Mesenchymal stem cell (in vitro differentiated cells and primary cell): ENCODE measurements at regions not wholly inside any gene's neighbourhood (a gene's known extent, or its start where the extent isn't known, plus 50 kb on each side); places are given as distances from the start of the nearest gene placed in this dataset.

Experiments used
- DNase-seq: peaks from one replicate; pipeline ENCODE4 v3.0.0-alpha.2; 2013
- H2AFZ ChIP-seq: one replicate; pipeline ENCODE4 v1.6.1; 2013; ENCODE audit warnings: low read depth, mild to moderate bottlenecking, control low read depth, inconsistent platforms, low read length, moderate library complexity
- H2AK5ac ChIP-seq: 2 replicates; pipeline ENCODE4 v1.6.1; 2013; ENCODE audit warnings: low read length, moderate library complexity, mild to moderate bottlenecking, inconsistent platforms; ENCODE audit not compliant: severe bottlenecking
- H2BK120ac ChIP-seq: one replicate; pipeline ENCODE4 v1.6.1; 2013; ENCODE audit warnings: low read depth, mild to moderate bottlenecking, inconsistent platforms, low read length, moderate library complexity
- H2BK12ac ChIP-seq, 2 experiments: one replicate each; pipeline ENCODE4 v1.6.1; 2013; ENCODE audit warnings: inconsistent platforms in 2 of 2, low read length in 2 of 2, mild to moderate bottlenecking in 2 of 2, moderate library complexity in 2 of 2, control low read depth in 1 of 2
- H2BK15ac ChIP-seq: one replicate; pipeline ENCODE4 v1.6.1; 2013; ENCODE audit warnings: mild to moderate bottlenecking, low read depth, inconsistent platforms; ENCODE audit not compliant: poor library complexity, severe bottlenecking
- H2BK5ac ChIP-seq: 2 replicates; pipeline ENCODE4 v1.6.1; 2013; ENCODE audit warnings: low read depth, mild to moderate bottlenecking, low read length, control low read depth, inconsistent platforms; ENCODE audit not compliant: poor library complexity, severe bottlenecking
- H3K14ac ChIP-seq, 2 experiments: one replicate each; pipeline ENCODE4 v1.6.1; 2013; ENCODE audit warnings: inconsistent platforms in 2 of 2, low read length in 2 of 2, control low read depth in 1 of 2, mild to moderate bottlenecking in 1 of 2, moderate library complexity in 1 of 2
- H3K18ac ChIP-seq, 2 experiments: one replicate each; pipeline ENCODE4 v1.6.1; 2013; ENCODE audit warnings: inconsistent platforms in 2 of 2, low read length in 2 of 2, control low read depth in 1 of 2, low read depth in 1 of 2, mild to moderate bottlenecking in 1 of 2
- H3K23ac ChIP-seq, 2 experiments: one replicate each; pipeline ENCODE4 v1.6.1; 2013; ENCODE audit warnings: inconsistent platforms in 2 of 2, low read length in 2 of 2, mild to moderate bottlenecking in 2 of 2, moderate library complexity in 2 of 2, control low read depth in 1 of 2
- H3K27ac ChIP-seq: 2 replicates; pipeline ENCODE4 v1.5.1; 2013; ENCODE audit warnings: mild to moderate bottlenecking, moderate library complexity, low read length, control low read depth, inconsistent platforms; ENCODE audit not compliant: poor library complexity, severe bottlenecking
- H3K27me3 ChIP-seq, 2 experiments: 2 replicates each; pipeline versions ENCODE4 v1.6.1 to v1.7.0; 2013; ENCODE audit warnings: low read length in 2 of 2, mild to moderate bottlenecking in 2 of 2, moderate library complexity in 2 of 2, control low read depth in 1 of 2, inconsistent platforms in 1 of 2; ENCODE audit not compliant: control insufficient read depth in 1 of 2, insufficient read depth in 1 of 2
- H3K36me3 ChIP-seq, 2 experiments: 2 replicates each; pipeline versions ENCODE4 v1.6.1 to v1.7.0; 2013; ENCODE audit warnings: low read length in 2 of 2, control low read depth in 1 of 2, inconsistent platforms in 1 of 2, low read depth in 1 of 2, mild to moderate bottlenecking in 1 of 2; ENCODE audit not compliant: insufficient read depth in 2 of 2, control insufficient read depth in 1 of 2
- H3K4ac ChIP-seq, 2 experiments: one replicate each; pipeline ENCODE4 v1.6.1; 2013; ENCODE audit warnings: inconsistent platforms in 2 of 2, low read length in 2 of 2, mild to moderate bottlenecking in 2 of 2, moderate library complexity in 2 of 2, control low read depth in 1 of 2, low read depth in 1 of 2
- H3K4me1 ChIP-seq: 2 replicates; pipeline ENCODE4 v1.6.1; 2013; ENCODE audit warnings: low read depth, low read length, control low read depth; ENCODE audit not compliant: control insufficient read depth, insufficient read depth
- H3K4me2 ChIP-seq: 2 replicates; pipeline ENCODE4 v1.6.1; 2013; ENCODE audit warnings: low read length, mild to moderate bottlenecking, inconsistent platforms; ENCODE audit not compliant: poor library complexity, severe bottlenecking
- H3K4me3 ChIP-seq, 2 experiments: 2 replicates each; pipeline versions ENCODE4 v1.5.1 to v1.7.0; 2013; ENCODE audit warnings: low read length in 2 of 2, mild to moderate bottlenecking in 2 of 2, control low read depth in 1 of 2, low read depth in 1 of 2; ENCODE audit not compliant: insufficient read depth in 1 of 2
- H3K79me1 ChIP-seq: replicated peaks from 2 replicates; pipeline ENCODE4 v1.6.1; 2013; ENCODE audit warnings: mild to moderate bottlenecking, control low read depth, low read length, inconsistent platforms; ENCODE audit not compliant: poor library complexity, severe bottlenecking
- H3K9ac ChIP-seq: 2 replicates; pipeline ENCODE4 v1.7.0; 2013; ENCODE audit warnings: mild to moderate bottlenecking, low read length, moderate library complexity
- H3K9me3 ChIP-seq: 2 replicates; pipeline ENCODE4 v1.7.0; 2013; ENCODE audit warnings: mild to moderate bottlenecking, low read length; ENCODE audit not compliant: control insufficient read depth
- H4K8ac ChIP-seq: one replicate; pipeline ENCODE4 v1.6.1; 2013; ENCODE audit warnings: inconsistent platforms, mild to moderate bottlenecking, low read length, moderate library complexity
- H4K91ac ChIP-seq: one replicate; pipeline ENCODE4 v1.6.1; 2013; ENCODE audit warnings: mild to moderate bottlenecking, low read length, inconsistent platforms
- WGBS: methylation state at CpG from one replicate; pipeline ENCODE4 v1.1.7; 2013; ENCODE audit warnings: mixed read lengths; 5-methylcytosine and 5-hydroxymethylcytosine counted together

DNA sequence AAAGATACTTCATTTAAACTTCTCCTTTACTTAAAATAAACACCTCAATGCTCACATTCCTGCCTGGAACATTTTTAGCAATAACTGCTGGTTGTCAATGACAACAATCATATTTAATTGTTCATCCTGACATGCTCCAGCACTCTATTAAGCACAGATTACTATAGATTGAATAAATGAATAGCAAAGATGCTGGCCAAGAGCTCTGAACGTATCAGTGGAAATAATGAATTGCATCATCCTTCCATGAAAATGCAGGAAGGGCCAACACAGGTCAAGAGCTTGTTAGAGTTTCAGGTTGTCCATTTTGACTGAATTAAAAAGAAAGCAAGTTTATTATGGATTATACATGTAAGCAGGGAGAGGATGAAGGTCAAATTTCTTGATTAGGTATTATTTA lies 994.0 kb downstream of the TSN start:
- Histone ChIP-seq H3K4me3 (no peak overlapping the region), H3K79me1 (no peaks in the 10 kb centered on the region), H4K91ac (no peak overlapping the region), H3K4ac (no peak overlapping the region), H2BK120ac (no peak overlapping the region), H2BK12ac (no peak overlapping the region), H3K27ac (no peak overlapping the region), H3K9me3 (no peaks in the 10 kb centered on the region), H3K14ac (no peak overlapping the region), H2BK15ac (no peak overlapping the region), H3K27me3 (no peaks in the 10 kb centered on the region), H3K9ac (no peak overlapping the region), H3K23ac (no peak overlapping the region), H2AFZ (no peak overlapping the region), H2BK5ac (no peak overlapping the region), H3K36me3 (no peaks in the 10 kb centered on the region), H3K18ac (no peak overlapping the region), H3K4me1 (no peaks in the 10 kb centered on the region), H2AK5ac (no peak overlapping the region), H4K8ac (no peak overlapping the region), H3K4me2 (no peak overlapping the region)
- DNase-seq: no peak
- WGBS: 44% methylated on average over 1 of the region's 1 CpG

DNA sequence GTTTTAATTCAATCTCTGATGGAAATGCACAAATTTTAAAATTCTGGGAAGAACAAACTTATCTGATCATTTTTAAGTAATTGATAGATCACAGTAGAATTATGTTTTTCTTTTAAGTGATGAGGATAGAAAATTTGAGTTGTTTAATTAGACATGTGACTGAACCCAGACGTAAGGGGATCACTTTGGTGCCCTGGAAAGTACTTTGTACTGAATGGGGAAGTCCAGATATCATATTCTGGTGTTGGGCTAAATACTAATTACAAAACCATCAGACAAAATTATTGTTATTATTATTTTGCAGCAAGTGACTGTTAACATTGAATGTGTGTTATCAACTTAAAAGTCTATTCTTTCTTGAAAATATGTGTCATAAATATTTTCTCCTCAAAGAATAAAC lies 994.6 kb downstream of the TSN start:
- no peak overlapping the region for H2BK15ac ChIP-seq
- 83% methylated on average over 1 of the region's 1 CpG for WGBS
- no peaks in the 10 kb centered on the region for H3K79me1 ChIP-seq
- H3K14ac ChIP-seq: no peak overlapping the region
- no peak overlapping the region for H2BK5ac ChIP-seq
- no peak overlapping the region for H3K4me3 ChIP-seq
- DNase-seq: no peak
- no peaks in the 10 kb centered on the region for H3K36me3 ChIP-seq
- no peak overlapping the region for H3K4ac ChIP-seq
- no peak overlapping the region for H3K27ac ChIP-seq
- no peak overlapping the region for H3K4me2 ChIP-seq
- H2AK5ac ChIP-seq: no peak overlapping the region
- H2AFZ ChIP-seq: no peak overlapping the region
- no peaks in the 10 kb centered on the region for H3K27me3 ChIP-seq
- H3K18ac ChIP-seq: no peak overlapping the region
- H3K23ac ChIP-seq: no peak overlapping the region
- no peak overlapping the region for H4K8ac ChIP-seq
- H2BK12ac ChIP-seq: no peak overlapping the region
- H3K4me1 ChIP-seq: no peaks in the 10 kb centered on the region
- H4K91ac ChIP-seq: no peak overlapping the region
- no peak overlapping the region for H3K9ac ChIP-seq
- H3K9me3 ChIP-seq: peaks cover 2% of the 10 kb centered on the region
- H2BK120ac ChIP-seq: no peak overlapping the region

DNA sequence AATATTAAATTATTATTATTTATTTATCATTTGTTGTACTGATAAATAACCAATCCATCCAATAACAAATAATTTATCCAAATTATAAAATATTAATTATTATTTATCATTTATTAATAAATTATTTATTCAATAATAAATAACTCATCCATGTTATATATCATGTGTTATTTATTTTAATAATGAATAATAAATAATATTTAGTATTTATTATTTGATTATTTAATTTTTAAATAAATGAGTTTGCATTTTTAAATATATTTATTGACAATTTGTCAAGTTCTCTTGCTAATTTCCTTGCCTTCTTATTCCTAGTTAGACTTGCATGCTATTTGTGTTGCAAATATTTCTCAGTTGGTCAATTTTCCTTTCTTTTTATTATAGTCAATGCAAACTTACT lies 995.4 kb downstream of the TSN start:
- Histone ChIP-seq H3K14ac (no peak overlapping the region), H2BK15ac (no peak overlapping the region), H3K9ac (no peak overlapping the region), H3K27me3 (no peaks in the 10 kb centered on the region), H2BK12ac (no peak overlapping the region), H3K18ac (no peak overlapping the region), H3K23ac (no peak overlapping the region), H2BK5ac (no peak overlapping the region), H3K27ac (no peak overlapping the region), H2AK5ac (no peak overlapping the region), H3K4me2 (no peak overlapping the region), H2AFZ (no peak overlapping the region), H3K79me1 (no peaks in the 10 kb centered on the region), H3K4me1 (no peaks in the 10 kb centered on the region), H2BK120ac (no peak overlapping the region), H4K8ac (no peak overlapping the region), H4K91ac (no peak overlapping the region), H3K36me3 (no peaks in the 10 kb centered on the region), H3K4ac (no peak overlapping the region), H3K4me3 (no peak overlapping the region), H3K9me3 (peaks cover 3% of the 10 kb centered on the region)
- DNase-seq: no peak

DNA sequence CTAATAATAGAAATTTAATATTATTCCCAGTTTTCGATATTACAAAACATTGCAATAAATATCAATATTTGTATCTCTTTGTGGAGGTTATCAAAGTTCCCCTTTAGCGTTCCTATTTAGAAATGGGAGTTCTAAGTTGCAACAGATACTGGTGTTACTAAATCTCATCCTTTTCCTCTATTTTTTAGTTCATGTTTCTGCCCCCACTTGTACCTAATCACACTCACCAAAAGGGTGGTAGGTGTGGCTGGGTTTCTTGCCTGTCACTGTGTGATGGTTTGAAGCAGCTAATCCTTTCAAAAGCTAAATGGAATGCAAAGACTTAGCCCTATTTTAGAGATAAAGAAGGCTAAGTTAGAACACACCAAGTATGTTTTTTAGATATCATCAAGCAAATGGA lies 997.9 kb downstream of the TSN start:
- Histone ChIP-seq H4K8ac (no peak overlapping the region), H3K9me3 (peaks cover 3% of the 10 kb centered on the region), H3K9ac (no peak overlapping the region), H3K27me3 (no peaks in the 10 kb centered on the region), H4K91ac (no peak overlapping the region), H3K23ac (no peak overlapping the region), H3K4me1 (no peaks in the 10 kb centered on the region), H3K36me3 (no peaks in the 10 kb centered on the region), H2BK120ac (no peak overlapping the region), H2BK15ac (no peak overlapping the region), H3K79me1 (no peaks in the 10 kb centered on the region), H3K18ac (no peak overlapping the region), H3K14ac (no peak overlapping the region), H3K27ac (no peak overlapping the region), H3K4me3 (no peak overlapping the region), H2BK12ac (no peak overlapping the region), H2AFZ (no peak overlapping the region), H3K4me2 (no peak overlapping the region), H2BK5ac (no peak overlapping the region), H2AK5ac (no peak overlapping the region), H3K4ac (no peak overlapping the region)
- no CpG with 5 or more reads among the region's 2 CpGs for WGBS
- DNase-seq: no peak
